ENCODE measurements at regions not wholly inside any gene's neighbourhood (a gene's known extent, or its start where the extent isn't known, plus 50 kb on each side); places are given as distances from the start of the nearest gene placed in this dataset.
A peak's percentile ranks its signal among the peaks of the same experiment; 100 is the strongest.
"Not testable (repeated sequence)": the region's sequence is repeated elsewhere in the genome, so short reads cannot be mapped to it uniquely, and the experiment has no call there.

DNA sequence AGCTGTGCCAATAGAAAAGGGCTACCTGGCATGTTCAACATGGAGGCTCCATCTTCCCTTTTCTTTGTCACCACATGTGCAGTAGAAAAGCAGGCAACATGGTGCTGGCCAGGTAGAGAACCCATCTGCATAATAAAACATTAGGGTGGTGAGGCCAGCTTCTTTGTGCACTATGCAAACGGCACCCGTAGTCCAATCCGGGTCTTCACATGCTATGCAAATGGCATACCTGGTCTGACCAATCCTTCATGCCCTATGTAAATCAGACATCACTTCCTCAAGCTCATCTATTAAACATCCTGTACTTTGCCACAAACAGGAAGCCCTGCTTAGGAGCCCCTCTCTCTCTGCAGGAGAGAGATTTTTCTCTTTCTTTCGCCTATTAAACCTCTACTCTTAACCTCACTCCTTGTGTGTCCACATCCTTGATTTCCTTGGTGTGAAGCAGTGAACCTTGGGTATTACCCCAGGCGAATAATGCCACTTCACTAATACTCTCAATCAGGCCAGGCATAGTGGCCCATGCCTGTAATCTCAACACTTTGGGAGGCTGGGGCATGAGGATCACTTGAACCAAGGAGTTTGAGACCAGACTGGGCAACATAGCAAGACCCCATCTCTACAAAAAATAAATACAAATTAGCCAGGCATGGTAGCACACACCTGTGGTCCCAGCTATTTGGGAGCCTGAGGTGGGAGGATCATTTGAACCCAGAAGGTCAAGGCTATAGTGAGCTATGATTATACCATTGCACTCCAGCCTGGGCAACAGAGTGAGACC is 111.3 kb upstream of the MRI1 start:
- no peak for DNase-seq (ENCODE audit: low read depth)

DNA sequence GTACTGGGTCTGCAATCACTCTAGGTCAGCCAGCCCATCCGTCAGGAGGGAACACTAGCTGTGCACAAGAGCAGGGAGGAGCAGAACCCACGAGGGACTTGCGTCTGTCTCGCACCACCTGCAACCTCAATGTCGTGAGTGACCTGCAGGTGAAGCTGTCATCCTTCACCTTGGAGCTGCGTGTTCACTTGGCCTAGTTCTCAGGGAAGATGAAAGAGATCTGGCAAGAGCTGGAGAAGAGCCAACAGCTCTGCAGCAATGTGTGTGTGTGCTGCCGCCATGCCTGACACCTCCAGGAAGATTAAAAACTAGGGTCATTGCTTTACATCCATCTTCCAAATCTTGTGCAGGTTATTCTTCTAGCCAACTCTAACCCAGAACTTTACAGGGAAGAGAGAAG is 117.6 kb upstream of the MRI1 start:
- no peak for DNase-seq (ENCODE audit: low read depth)

DNA sequence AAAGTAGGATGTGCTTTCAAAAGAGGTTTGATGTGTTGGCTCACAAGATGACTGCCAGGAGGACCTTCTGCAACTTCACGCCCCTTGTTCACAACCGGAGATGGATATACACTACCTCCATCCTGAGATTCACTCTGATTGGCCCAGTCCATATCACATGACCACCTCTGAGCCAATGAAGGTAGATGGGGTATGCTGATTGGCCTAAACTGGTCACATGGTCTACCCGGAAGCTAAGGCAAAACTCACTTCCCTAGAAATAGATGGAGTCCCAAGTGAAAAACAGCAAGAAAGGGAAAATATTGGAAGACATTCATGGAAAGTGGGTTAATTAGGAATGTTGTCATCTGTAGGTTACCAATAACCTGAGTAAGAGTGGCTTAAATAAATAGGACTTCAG is 119.7 kb upstream of the MRI1 start:
- no peak for DNase-seq (ENCODE audit: low read depth)

DNA sequence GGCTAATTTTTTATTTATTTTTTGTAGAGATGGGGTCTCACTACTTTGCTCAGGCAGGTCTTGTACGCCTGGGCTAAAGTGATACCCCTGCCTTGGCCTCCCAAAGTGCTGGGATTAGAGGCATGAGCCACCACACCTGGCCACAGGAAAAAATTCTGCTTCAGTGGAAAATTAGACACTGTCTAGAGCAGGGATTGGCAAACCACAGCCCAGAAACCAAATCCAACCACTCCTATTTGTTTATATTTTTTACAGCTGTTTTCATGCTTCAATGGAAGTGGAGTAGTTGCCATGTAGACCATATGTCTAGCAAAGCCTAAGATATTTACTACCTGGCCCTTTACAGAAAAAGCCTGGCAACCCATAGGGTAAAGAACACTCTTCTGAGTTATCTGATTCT is 123.7 kb upstream of the MRI1 start:
- no peak for DNase-seq (ENCODE audit: low read depth)

DNA sequence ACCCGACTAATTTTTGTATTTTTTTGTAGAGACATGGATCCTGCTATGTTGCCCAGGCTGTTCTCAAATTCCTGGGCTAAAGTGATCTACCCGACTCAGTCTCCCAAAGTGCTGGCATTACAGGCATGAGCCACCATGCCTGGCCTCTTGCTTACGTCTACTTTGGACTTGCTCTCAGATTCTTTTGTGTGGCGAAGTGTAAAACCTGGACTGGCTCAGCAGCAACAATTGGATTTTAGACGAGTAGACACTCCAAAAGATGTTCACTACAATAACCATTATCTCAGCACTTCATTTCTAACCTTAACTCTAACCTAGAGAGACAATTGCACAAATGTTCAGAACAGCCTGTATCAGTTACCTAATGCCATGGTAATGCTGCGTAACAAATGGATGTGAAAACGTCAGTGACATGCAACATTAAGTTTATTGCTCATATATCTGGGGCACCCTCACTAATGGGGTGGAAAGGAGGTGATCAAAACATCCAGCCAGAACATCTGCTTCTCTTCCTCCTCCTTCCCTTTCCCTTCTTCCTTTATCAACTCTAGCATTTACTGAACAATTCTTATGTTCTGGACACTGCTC is 124.9 kb upstream of the MRI1 start:
- DNase-seq (ENCODE audit: low read depth) = no peak

DNA sequence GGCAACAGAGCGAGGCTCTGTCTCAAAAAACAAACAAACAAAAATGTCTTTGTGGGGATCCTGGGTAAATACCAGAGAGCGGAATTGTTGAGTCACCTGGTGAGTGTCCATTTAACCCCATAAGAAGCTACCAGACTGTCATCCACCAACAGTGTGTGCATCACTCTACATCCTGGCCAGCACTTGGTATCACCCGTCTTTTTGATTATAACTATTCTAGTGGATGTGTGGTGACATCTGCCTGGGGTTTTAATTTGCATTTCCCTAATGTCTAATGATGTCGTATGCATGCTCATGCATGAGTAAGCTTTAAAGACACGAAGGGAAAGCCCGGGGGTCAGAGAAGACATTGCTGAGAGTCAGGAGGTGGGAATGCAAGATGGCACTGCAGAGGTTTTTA is 126.7 kb upstream of the MRI1 start:
- DNase-seq (ENCODE audit: low read depth) = no peak

DNA sequence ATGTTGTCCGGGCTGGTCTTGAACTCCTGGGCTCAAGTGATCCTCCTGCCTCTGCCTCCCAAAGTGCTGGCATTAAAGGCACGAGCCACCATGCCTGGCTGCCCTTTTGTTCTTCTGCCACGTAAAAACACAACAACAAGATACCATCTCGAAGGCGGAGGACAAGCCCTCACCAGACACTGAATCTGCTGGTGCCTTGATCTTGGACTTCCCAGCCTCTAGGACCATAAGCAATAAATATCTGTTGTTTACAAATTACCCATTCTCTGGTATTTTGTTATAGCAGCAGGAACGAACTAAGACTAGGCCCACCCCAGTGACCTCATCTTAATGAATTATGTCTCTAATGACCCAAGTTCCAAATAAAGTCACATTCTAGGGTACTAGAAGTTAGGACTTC is 128.4 kb upstream of the CACNA1A start:
- DNase-seq (ENCODE audit: low read depth) = no peak

DNA sequence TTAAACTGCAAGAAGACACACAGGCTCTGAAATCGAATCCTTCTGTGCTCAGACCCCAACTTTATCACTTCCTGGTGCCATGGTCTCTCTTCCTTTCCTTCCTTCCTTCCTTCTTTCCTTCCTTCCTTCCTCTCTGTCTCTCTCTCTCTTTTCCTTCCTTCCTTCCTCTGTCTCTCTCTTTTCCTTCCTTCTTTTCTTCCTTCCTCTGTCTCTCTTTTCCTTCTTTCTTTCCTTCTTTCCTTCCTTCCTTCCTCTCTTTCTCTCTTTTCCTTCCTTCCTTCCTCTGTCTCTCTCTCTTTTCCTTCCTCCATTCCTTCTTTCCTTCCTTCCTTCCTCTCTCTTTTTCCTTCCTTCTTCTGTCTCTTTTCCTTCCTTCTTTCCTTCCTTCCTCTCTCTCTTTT is 127.2 kb upstream of the CACNA1A start:
- DNase-seq (ENCODE audit: low read depth) = no peak

DNA sequence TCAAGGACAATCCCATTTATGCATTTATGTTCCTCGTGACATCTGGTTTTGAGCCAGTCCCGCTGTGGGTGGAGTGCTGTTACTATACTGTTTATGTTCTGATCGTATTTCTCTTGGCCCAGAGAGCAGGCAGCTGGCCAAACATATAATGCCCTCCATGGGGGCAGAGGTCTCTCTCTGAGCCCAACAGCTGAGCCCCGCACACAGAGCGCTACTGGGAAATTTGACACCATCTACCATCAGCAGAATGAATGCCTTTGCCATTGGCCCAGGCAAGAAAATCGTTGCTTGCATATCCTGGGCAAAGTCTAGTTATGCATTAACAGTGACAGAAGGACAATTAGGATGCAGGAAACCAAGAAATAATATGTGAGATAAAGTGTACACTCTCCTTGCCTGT is 126.8 kb upstream of the CACNA1A start:
- DNase-seq (ENCODE audit: low read depth) = no peak

DNA sequence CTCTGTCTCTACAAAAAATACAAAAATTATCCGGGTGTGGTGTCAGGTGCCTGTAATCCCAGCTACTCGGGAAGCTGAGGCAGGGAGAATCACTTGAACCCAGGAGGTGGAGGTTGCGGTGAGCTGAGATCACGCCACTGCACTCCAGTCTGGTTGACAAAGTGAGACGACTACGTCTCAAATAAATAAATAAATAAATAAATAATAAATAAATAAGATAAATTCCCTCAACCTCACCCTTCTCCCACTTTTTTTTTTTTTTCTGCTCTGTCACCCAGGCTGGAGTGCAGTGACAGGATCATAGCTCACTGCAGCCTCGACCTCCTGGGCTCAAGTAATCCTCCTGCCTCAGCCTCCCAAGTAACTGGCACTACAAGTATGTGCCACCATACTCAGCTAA is 125.9 kb upstream of the CACNA1A start:
- DNase-seq (ENCODE audit: low read depth) = not testable (repeated sequence)

DNA sequence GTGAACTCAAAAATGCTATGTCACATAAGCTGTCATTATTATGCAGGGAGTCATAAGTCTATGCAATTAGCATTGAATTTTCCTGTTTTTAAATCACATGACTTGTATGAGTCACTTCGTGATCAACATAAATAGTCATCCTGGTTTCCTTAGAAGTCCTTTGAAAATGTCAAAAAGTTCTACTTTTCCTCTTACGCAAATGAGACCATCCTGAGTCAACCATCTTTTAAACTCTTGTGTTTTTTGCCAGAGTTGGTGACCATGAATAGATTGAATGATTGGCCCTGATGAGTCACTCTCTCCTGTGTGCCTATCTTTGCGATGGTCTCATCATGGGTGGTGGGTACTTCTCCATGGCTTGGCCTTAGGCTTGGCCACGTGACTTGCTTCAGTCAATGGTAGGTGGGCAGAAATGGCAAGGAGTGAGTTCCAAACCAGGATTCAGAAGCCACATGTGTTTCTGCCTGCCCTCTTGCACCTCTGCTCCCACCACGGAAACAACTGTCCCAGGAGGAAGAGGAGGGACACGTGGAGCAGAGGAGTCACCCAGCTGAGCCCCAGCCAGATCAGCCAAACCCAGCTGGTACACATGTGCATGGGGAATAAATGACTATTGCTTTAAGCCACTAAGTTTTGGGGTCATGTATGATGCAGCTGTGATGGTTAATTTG is 123.5 kb upstream of the CACNA1A start:
- DNase-seq (ENCODE audit: low read depth) = no peak

DNA sequence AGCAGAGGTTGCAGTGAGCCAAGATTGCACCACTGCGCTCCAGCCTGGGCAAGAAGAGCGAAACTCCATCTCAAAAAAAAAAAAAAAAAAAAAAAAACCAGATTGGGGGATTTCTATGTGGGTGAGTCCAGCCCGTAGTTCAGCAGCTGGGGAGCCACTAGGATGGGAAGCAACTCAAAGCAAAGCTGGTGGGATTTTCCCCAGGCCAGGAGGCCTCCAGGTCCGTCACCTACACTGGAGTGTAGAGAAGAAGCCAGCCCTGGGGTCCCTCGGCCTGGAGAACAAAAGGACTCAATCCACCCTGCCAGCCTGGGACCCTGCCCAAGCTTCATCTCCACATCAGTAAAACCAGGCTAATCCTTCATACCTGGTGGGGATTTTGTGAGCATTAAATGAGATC is 121.3 kb upstream of the CACNA1A start:
- no peak for DNase-seq (ENCODE audit: low read depth)

DNA sequence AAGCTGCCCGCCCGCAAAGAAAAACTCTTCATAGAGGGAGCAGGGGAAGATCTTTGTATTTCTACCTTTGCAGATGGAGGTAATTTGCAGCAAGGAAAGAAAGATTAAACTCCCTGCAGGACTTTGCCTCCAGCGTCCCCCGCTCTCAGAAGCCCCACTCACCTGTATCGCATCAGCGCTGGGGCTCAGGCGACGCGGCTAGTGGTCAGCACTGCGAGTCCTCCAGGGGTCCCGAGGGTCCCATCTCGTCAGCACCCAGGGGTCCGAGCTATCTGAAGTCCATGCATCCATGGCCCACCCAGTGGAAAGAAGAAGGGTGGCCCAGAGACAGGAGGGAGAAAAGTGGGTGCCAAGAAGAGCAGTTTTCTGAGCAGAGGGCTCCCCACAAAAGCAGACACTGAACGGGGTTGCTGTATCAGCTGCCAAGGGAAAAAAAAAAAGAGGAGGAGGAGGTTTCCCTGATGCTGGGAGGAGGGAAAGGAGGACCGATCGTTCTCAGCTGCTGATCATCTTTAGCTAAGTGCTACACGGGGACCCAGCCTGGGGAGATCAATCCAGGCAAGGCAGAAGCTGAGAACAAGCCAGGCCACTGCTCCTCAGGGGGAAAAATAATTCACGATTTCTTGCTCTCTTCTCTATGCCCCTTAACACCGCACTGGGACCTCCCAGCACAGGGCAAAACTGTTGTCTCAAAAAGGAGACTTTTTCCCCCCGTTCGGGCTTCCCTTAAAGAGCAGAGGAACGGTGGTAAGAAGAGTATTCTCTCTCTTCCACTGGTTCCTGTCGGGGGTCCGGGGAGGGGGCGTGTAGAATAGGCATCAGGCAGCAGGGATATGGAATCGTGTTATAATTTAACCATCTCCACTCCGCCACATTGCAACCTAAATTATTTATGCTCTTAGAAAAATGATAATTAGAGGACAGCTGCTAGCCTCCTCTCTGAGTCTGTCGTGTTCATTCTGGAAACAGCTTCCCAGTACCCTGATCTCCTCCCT is 117.7 kb upstream of the CACNA1A start:
- DNase-seq (ENCODE audit: low read depth) = no peak

DNA sequence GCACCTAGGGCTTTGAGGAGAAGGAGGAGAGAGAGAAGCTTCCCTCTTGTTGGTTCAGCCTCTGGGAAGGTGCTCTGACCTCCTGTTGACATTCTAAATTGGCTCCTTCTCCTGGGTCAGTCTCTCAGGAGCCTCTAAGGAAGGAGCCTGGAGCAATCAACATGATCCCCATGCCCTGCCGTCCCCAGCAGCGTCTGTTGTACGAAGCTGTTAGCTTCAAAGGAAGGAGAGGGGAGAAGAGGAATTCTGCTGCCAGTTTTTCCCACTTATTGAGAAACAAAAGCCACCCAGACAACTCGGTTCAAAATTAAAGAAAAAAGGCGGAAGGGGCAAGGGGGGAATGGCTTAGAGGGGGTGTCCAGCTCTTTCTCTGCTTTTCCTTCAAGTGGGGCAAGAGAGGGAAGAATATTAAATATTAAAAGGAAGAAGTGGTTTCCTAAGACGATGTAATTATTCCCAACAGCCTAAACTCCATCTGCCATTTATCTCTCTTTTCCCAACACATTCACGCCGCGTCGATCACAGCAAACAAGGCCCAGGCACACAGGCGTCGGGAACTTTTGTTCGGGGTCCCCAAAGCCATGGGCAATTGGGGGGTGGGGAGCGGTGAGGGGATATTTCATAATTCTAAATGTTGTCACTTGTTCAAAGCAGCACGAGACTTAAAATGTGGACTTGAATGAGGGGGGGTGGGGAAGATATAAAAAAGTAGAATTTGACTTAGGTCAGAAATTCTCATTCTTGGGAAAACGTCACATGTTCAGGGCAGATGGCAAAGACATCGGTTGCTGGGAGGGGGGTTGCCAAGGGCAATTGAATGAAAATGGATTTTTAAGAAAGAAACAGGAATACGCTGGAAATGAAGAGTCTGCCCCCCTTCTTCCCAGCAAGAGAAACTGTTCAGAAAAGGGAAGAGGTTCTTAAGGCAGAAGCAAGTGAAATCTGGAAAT is 116.8 kb upstream of the CACNA1A start:
- DNase-seq (ENCODE audit: low read depth) = no peak

DNA sequence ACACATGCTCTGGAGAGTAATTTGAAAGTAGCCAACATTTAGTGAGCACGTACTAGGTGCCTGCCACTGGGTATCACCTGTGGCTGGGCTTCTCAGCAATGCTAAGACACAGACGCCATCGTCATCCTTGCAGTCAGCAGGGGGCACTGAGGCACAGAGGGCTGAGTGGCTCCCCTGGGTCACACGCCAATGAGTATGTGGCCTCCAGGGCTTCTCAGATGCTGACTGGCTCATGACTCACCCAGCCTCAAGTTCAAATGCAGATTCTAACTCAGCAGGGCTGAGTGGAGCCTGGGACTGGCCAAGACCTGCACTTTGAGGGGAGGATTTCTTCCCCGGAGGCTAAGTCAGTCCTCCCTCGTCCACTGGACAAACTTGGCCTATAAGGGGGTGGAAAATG is 115.1 kb upstream of the CACNA1A start:
- DNase-seq (ENCODE audit: low read depth) = peak; percentile 32

DNA sequence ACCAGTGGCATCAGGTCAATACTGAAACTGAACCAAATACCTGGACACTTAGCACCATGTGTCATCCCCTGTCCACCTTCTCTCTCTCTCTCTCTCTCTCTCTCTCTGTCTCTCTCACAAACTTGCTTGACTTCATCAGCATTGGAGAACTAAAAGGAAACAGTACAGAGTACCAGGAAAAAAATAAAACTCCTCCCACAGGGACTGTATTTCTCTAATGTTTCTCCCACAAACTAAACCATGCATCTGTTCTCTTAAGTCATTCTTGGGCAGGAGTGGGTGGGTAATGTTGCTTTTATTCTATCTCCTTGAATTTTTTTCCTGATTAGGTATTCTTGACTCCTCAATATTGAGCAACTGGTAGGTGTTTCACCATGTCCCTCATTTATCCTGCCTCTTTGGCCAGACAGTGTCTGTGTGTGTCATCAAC is 112.9 kb upstream of the CACNA1A start:
- no peak for DNase-seq (ENCODE audit: low read depth)

DNA sequence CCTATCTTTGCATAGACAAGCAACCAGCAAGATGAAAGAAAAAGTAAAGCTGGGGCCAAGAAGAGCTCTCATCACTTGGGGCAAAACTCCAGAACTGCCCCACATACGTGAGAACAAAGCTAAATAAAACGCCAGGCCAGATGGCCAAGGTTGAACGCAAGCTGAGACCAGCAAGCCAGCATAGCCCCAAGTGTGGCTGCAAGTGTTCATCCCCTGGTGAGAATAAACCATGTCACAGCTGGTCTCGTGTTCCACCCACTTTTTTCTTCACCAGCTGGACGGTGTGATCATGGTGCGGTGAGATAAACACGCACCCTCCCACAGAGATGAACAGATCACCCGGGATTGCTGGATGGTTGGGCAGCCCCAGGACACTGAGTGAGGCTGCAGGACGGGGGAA is 109.6 kb upstream of the CACNA1A start:
- no peak for DNase-seq (ENCODE audit: low read depth)

DNA sequence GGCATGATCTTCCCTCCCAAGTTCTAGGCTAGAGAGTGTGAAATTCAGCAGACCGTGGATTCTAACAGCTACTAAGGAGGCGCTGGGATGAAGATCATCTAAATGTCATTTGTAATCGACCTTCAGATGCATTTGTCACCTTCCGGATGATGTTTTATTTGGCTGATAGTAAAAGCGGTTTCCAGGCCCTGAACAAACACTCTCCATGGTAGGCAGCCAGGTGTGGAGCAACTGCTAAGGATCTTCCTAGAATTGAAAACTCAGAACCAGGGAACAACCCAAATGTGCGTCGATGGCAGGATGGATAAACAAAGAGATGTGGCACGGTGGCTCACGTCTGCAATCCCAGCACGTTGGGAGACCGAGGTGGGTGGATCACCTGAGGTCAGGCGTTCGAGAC is 107.2 kb upstream of the CACNA1A start:
- no peak for DNase-seq (ENCODE audit: low read depth)

DNA sequence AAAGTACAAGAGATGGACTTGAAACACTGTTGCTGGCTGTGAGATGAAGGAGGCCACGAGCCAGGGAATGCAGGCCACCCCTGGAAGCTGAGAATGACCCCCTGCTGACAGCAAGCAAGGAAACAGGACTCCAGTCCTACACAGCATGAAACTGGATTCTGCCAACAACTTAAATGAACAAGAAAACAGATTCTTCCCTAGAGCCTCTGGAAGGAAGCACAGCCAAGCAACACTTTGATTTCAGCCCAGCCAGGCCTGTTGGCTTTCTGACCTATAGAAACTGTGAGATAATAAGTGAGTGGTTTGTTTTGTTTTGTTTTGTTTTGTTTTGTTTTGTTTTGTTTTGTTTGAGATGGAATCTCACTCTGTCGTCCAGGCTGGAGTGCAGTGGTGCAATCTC is 105.3 kb upstream of the CACNA1A start:
- DNase-seq (ENCODE audit: low read depth) = no peak

DNA sequence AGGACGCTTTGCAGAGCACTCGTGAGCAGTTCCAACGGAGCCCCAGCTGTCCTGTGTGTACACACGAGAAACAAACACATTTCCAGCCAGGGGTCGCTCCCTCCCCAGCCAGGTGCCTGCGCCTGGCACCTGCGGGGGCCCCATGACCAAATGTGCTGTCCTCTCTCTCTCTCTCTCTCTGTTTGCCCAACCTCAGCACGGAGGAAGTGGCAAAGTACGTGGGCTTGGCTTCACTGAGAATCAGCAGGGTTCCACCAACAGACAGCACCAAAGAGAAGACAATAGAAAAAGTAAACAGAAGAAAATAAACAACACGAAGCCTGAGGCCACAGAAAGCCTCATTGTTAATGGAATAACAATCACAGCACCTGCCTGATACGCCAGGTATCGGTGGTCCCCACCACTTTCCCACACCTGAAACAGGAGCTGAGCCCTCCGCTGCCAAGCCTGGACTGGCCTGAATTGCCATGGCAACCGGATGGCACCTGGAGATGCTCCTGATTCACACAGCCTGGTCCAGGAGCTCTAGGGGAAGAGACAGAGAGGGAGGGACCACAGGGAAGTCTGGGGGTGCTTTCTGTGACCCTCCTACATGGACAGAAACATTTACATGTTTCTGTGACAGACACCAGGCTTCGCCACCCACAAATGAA is 103.9 kb upstream of the CACNA1A start:
- DNase-seq (ENCODE audit: low read depth) = no peak

DNA sequence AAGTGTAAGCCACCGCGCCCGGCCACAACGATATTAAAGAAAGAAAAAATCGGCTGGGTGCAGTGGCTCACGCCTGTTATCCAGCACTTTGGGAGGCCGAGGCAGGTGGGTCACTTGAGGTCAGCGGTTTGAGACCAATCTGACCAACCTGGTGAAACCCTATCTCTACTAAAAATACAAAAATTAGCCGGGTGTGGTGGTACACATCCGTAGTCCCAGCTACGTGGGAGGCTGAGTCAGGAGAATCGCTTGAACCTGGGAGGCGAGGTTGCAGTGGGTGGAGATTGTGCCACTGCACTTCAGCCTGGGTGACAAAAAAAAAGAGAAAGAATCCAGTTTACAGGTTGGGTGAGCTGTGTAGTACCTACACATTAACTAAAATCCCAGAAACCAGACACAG is 99.9 kb upstream of the CACNA1A start:
- no peak for DNase-seq (ENCODE audit: low read depth)
